SKM-1 treated with dmso at 0.1 percent for 144 hours (cell line): ENCODE measurements at regions not wholly inside any gene's neighbourhood (a gene's known extent, or its start where the extent isn't known, plus 50 kb on each side); places are given as distances from the start of the nearest gene placed in this dataset.

Experiments used
- DNase-seq: peaks from one replicate; lab custom pipeline; 2025; ENCODE audit not compliant: unreplicated experiment; lab: John Stamatoyannopoulos, UW

DNA sequence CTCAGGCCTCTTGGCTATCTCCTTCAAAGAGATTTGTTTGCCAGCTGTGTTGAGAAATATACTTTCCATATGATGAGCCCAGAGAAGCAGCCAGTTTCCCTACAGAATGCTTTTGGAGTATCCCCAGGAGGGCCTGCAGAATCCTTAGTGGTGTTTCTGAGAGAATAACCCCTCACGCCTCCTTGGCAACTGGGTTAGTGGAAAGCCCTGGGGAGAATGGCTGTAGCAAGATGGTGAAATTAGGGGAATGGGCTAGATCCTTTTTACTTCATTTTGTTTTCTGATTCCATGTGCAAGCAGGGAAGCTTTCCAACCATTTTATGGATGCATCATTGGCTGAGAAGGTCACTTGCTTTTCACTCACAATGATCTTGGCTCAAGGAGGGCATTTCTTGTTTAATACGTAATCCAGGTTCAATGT lies 364.6 kb downstream of the DMRT2 start:
- DNase-seq, result no peak

DNA sequence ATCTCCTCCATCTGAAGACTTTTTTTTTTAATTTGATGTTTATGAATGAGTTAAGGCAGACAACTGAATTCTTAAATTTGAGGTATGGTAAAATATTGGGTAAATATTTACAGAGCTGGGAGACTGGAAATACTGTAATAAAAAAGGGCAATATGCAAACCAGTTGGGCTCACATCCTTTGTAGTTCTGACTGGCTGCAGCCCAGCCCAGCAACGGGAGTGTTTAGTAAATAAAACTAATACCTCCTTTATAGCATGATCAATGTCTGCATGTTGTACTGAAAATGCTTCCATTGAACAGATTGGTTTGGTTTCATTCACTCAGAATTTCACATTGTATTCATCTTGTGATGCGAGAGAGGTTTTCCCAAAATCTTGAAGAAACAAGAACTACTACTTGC lies 365.0 kb downstream of the DMRT2 start:
- DNase-seq, result no peak

DNA sequence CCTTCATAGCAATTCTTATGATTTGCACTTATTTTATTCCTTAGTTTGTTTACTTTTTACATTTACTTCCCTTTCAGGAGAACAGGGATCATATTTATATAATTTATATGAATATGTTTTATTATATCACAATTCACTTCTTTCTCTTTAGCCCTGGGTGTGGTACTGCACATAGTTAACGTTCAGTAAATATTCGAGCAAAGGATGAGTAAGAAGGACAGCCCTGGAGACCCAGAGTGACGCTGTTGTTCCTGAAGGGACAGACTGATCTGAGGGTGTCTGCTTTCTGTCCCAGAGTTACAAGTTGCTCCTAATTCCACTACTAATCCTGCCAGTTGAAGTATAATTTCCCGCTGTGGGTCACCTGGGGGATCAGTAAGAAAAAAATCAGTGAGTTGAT lies 366.1 kb downstream of the DMRT2 start:
- no peak for DNase-seq

- no peak for DNase-seq
These were observed 371.3 kb downstream of the DMRT2 start for GRCh38 chr9:1421436-1421835.

- no peak for DNase-seq
These were observed 377.7 kb downstream of the DMRT2 start for GRCh38 chr9:1427875-1428274.

DNA sequence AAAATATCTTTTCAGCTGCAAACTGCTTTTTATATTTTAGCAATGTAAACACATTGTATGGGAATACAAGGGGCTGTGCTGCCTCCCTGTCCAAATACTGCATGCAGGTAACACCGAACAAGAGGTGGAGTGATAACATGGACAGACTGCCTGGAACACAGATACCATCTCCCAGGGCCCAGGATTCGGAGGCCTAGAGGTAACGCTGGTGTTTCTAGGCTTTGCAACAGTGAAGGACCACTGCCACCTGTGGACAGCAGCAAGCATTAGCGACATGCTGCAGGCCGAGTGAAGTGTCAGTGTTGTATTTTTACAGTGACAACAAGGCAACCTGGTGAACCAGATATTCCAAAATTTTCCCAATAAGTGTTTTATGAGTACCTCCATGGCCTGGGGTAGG lies 379.1 kb downstream of the DMRT2 start:
- no peak for DNase-seq

DNA sequence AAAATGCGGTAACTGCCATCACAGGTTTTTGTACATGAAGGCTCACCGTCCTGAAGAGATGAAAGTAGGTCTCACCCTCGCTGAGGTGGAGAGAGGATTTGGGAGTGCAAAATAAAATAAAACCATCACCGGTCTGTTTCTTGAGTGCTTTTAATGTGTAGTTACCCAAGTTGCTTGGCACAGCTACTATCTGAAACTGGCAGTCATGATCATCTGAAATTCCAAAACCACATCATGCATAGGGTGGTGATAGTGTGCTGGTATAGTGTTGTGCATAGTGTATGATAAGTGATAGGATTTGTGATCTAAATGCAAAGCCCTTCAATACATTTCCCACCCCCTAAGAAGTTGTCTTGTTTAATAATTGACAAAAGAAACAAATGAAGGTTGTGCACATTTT lies 381.3 kb downstream of the DMRT2 start:
- no peak for DNase-seq

DNA sequence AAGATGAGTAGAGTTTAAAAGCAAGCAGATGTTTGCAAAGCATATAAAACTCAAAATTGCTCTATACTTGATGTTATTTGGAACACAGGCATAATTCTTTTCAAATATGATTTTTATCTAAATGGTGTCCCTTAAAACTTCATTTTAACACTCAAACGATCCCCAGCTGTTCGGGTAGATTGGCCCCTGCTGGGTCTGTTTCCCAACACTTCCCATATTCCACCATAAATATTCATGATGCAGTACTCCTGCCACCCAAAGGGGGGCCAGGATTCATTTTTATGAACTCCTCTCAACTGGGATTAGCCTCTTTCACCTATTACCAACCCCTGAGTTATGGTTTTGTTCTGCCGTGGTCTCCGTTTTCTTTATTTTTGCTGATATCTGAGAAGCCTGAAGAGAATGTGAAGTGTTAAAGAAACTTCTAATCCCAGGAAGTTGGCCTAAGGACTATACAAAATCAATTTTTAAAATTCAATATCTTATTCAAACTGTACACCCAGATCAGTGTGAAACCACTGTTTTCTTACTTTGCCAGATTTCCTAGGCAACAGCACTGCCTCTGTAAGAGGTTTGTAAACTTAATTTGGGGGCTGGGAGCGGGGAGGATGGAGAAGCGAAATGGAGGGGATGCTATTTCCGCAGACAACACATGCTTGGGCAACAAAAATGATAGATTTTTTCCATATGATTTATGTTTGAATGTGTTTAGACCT lies 384.1 kb downstream of the DMRT2 start:
- no peak for DNase-seq

GRCh38 chr9:1434811-1435210 lies 384.7 kb downstream of the DMRT2 start:
- DNase-seq, result no peak

- no peak for DNase-seq
These were observed 390.1 kb downstream of the DMRT2 start for GRCh38 chr9:1440256-1440655.

DNA sequence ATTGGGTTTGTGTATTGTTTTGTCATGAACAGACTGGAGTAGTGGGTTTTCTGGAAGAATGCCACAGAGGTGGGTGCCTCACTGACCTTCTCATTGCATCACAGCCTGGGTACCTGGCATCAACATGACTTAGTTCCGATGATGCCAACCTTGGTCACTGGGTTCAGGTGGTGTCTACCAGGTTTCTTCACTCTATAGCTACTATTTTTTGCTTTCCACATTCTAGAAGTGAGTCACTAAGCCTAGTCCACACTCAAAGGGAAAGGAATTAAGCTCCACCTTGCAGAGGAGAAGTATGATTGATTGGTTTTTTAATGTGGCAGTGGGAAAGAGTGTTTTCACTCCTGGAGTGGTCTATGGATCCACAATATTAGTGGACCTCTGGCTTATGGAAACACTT lies 391.9 kb downstream of the DMRT2 start:
- DNase-seq, result no peak

DNA sequence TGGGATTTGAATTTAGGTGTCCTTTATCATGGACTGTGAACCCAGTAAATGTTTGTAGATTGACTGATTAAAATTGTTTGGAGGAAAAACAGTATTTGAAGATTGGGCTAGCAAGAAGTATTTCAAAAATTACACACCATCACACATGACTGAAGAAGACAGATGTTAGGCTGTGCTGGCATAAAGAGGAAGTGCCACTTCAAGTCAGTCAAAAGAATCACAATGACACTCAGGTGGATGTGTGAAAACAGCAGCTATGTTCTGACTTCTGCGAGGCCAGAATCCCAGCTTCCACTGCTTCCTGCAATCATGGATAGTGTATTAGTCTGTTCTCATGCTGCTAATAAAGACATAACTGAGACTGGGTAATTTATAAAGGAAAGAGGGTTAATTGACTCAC lies 393.3 kb downstream of the DMRT2 start:
- DNase-seq, result no peak

- DNase-seq, result no peak
These were observed 396.5 kb downstream of the DMRT2 start for GRCh38 chr9:1446671-1447070.

DNA sequence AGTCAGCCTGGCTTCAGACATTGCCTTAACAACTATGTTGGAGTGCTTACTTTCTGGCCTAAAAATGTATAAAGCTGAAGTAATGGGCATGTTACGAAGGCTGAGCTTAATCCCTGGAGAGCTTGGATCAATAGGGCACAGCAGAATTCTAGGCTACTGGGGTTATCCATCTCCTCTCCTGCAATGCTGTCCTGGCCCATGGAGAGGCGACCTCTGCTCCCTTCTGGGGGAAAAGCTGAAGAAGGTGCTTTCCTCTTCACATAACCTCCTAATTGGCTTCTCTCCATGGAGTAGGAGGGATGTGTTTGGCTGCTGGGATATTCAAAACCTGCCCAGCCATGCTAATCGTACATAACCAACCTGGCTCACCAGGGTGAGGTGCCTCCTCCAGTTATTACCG lies 403.5 kb downstream of the DMRT2 start:
- no peak for DNase-seq

DNA sequence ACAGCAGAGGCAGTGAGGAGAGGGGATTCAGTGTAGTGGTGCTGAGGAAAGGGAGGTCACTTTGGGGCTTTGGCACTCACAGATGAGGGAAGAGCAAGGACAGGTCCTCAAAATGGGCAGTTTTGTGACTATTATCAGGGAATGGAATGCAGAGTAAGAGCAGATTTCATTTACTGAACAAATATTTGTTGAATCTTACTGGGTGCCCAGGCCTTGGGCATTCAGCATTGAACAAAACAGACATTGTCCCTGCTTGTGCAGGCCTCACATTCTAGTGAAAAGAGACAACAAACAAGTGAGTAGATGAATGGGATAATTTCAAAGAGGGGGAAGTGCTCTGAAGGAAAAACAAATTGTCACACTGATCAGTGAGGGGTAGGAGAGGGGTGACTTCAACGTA lies 404.1 kb downstream of the DMRT2 start:
- DNase-seq, result no peak

- DNase-seq, result no peak
These were observed 404.6 kb downstream of the DMRT2 start for GRCh38 chr9:1454616-1455347.

DNA sequence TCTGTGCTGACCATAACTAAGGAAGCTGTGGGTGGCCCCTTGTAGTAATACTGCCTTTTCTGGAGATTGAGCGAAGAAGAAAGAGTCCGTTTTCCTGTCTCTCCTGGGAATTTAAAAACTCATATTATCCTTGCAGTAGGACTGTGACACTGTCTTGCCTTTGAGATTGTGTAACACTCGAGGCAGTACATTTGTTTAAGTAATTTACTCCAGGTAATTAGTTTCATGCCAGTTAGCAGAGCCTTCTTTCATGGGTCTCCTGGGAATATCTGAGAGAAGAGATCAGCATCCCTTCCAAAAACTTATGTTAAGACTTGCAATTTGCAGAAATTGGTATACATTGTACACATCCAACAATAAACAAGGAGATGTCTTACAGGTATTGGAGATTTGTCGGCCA lies 405.6 kb downstream of the DMRT2 start:
- no peak for DNase-seq

DNA sequence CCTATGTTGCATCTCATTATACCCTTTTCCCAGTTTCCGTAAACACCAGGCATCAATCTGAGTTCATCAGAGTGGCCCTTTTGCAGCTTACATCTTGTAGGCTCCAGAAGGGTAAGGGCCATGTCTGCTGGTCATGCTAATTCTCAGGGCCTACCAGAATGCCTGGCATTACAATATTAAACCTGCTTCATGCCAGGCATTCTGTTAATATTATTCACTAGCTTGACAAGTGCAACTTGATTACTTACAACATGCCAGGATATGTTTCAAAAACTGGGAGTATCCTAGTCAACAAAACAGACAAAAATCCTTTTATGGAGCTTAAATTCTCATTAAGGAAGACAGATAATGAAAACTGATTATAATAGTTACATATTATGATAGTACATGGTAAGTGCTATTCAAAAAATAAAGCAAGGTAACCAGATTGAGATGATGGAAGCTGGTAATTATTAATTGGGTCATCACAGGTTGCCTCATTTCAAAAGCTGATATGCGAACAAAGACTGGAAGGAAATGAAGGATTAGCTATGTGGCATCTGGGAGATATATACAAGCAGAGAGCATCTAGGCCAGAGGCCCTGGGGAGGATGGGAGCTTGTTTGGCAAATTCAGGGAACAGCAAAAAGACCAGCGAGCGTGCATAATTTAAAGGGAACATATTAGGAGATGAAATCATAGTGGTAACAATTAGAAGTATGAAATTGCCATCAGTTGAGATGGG lies 406.3 kb downstream of the DMRT2 start:
- DNase-seq, result no peak

- DNase-seq, result no peak
These were observed 407.3 kb downstream of the DMRT2 start for GRCh38 chr9:1457460-1457859.

DNA sequence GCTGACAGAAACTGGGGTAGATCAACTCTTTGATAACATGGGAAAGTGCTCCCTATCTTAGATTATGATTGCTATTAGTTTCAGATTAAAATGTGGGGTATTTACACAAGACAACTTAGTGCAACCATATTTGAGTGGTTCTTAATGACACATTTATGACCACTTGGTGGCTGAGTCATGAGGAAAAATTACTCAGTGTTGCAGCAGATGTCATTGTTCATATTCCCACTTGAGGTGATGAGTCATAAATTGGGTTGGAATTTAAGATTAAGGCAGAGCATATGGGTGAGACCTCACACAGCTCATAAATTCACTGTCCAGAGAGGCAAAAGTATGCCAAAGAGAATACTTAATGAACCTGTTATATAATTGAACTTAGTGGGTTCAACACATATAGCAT lies 408.3 kb downstream of the DMRT2 start:
- DNase-seq, result no peak

- DNase-seq, result no peak
These were observed 410.1 kb downstream of the DMRT2 start for GRCh38 chr9:1460143-1460769.

DNA sequence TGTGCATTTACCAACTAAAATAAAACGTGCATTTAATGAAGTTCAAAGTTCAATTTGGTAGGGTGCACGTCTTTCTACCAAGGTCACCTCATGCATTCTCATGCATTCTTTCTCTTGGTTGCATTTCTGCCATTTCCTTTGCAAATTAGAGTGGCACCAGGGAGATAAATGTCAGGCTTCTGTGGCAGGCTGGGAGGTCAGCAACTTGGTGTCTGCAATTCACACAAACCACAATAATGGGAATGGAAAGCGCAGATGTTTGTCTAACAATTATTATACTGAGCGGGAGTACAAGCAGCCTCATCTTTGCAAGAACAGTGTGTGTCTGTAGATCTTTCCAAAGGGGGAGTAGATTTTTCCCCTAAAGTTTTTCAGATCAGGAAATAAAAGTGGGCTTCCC lies 411.7 kb downstream of the DMRT2 start:
- DNase-seq, result no peak
